DMS53 (cell line): ENCODE measurements at regions not wholly inside any gene's neighbourhood (a gene's known extent, or its start where the extent isn't known, plus 50 kb on each side); places are given as distances from the start of the nearest gene placed in this dataset.

Experiments used
- DNase-seq: peaks from one replicate; lab custom pipeline; 2025; lab: John Stamatoyannopoulos, UW

DNA sequence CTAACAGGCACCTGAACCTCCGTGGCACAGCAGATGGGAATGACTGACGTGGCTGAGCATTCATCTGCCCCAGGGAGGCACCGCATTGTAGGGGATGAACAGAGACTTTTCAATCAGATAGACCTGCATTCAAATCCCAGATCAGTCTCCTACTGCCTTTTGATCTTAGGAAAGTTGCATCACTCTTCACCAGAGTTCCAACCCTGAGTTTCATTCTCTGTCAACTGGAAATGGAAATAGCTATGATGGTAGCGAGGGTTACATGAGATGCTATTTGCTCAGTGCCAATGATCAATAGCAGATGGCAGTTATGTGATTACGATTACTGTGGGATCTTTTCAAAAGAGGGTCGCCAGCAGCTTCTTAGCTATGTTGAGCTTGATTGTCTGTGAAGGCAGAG lies 189.3 kb upstream of the RFC3 start:
- DNase-seq, result no peak

GRCh38 chr13:33629605-33630360 lies 188.2 kb upstream of the RFC3 start:
- DNase-seq, result no peak

GRCh38 chr13:33633701-33634545 lies 184.0 kb upstream of the RFC3 start:
- no peak for DNase-seq

DNA sequence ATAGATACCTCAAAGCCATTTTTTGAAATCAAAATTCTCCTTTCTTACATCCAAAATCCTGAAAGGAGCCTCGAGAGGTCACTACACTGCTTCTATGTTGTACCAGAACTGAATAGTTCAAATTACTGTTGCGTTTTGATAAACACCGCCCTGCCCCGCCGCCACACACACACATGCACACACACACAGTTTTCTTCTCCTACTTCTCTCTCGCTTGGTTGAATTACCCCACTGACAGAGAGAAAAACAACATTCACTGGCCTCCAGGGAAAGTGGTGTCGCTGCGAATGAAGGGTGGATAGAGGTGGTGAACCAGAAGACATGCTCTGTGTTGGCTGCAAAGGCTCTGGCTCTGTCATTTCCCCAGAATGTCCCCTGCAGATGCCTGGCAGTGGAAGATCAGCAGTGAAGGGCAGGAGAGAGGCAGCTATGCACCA lies 183.4 kb upstream of the RFC3 start:
- no peak for DNase-seq

GRCh38 chr13:33636243-33636642 lies 181.7 kb upstream of the RFC3 start:
- no peak for DNase-seq

DNA sequence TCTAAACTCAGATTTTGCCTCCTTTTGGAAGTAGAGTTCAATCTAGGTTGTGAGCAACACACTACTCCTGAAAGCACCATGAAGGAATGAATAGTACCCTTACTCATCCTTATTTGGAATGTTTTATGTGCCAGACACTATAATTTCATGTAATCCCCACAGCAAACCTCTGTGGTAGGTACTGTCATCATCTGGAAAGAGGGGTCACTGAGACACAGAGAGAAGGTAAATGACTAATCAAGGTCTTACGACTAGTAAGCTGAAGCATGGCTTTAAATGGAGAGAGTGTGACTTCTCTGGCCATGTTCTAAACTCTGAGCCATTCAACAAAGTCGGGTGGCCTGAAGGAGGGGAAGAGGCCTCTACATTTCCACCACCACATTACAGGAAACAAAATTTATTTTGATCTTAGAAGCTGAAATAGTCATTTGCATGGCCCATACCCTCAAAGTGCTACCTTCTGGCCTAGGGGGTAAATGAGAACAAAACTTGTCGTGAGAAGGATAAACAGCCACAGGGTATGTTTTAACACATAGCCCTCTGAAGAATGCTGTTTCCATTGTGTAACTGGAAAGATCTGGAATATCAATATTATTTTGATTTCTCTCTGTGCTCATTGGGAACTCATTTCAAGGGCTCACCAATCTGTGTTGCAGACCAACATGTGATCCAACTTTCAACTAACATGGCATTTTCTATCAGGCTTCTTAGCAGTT lies 180.8 kb upstream of the RFC3 start:
- DNase-seq, result no peak

- DNase-seq, result no peak
These were observed 179.8 kb upstream of the RFC3 start for GRCh38 chr13:33637978-33638743.

DNA sequence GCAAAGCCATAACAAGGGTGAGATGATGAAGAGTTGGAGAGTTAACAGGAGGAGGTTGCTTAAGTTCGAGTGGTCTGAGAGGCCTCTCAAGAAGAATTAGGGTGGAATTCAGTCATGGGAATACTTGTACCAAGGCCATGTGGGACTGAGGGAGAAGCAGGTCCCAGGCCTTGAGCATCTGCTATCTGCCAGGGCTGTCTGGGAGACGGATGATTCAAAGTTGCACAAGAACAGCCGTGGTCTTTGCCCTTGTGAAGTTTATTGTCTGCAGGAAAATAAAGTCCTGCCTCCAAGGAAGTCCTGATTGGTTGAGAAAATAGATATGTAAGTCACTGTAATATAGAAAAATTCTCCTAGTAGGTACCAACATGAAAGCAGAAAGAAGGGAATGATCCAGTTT lies 178.8 kb upstream of the RFC3 start:
- DNase-seq, result no peak

- no peak for DNase-seq
These were observed 178.3 kb upstream of the RFC3 start for GRCh38 chr13:33639626-33640080.

- no peak for DNase-seq
These were observed 177.1 kb upstream of the RFC3 start for GRCh38 chr13:33640832-33641231.

GRCh38 chr13:33642374-33643065 lies 175.4 kb upstream of the RFC3 start:
- peak; percentile 94 for DNase-seq

DNA sequence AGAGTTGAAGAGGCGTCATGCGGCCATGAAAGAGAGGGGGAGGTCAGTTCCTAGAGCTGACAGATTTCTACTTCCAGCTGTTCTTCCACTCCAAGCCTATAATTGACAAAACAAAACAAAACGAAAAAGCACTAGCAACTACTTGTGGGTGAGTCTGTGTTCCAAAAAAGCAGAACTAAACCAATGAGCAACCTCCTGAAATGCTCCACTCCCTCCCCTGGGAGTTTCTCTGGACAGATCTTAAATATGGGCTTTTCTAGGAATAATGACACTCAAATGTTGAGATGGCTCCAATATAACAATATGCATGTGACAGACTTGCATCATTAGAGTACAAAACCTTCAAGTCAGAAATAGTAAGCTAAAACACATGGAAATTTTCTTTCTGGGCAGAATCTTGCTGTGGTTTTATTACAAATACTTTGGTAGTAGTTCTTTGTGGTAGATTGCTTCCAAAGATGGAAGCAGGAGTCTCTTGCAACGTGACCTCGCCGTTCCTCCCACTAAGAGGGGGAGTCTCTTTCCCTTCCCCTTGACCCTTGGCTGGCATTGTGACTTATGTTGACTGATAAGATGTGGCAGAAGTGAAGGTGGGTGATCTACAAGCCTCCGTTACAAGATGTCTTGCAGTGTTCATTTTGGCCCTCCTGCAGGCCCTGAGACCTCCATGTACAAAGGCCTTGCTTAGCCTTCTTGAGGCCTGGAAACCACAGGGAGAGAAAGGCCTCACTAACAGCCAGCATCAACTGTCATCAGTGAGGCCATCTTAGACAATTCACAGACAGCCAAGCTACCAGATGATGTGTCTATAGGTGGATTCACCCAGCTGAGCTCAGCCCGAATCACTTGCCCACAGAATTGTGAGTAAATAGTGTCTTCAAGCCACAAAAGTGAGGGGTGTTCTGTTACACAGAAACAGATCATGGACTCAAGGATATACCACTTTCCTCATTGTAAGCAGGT lies 173.1 kb upstream of the RFC3 start:
- no peak for DNase-seq

DNA sequence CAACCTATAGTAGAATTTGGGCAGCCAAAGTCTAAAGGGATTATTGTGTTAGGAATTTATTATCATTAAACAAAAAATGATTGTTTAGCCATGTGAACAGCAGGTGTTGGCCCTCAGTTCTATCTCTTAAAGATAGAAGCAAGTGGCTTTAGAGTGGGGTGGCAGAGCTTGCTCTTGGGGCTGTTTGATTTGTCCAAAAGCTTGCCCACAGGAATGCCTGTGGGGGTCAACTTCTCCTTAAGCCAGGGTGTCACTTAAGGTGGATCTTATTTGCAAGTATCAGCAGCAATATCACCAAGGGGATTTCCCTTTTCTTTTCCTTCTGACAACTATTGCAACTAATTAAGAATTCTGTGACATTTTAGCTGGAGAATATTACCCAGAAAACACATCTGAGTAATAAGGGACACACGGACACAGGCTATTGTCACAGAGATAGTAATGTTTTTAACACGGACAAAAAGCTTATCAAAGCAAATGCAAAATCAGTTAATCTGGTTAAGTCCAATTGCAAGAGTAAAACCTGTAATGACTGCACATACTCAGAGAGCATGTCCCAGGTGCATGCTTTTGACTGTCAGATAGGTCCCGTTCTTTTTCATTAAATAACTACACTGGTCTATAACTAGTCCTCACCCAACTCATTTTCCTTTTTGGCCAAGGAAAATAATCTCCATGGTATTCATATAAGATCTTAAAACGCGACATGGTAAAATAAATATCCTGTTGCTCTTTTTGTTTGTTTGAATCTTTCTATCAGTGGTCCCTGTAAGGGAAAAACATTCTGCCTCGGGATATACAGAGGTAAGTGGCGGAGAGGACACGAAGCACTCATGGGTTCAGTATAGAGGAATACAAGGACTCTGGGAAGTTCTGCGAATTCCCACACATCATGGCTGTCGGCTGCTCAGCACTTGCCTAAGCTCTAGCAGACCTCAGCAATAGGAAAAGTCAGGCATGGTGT lies 172.1 kb upstream of the RFC3 start:
- no peak for DNase-seq

- DNase-seq, result peak; percentile 89
These were observed 168.6 kb upstream of the RFC3 start for GRCh38 chr13:33649212-33649878.

- DNase-seq, result no peak
These were observed 166.2 kb upstream of the RFC3 start for GRCh38 chr13:33651766-33652165.

GRCh38 chr13:33657274-33657673 lies 160.7 kb upstream of the RFC3 start:
- DNase-seq, result no peak

DNA sequence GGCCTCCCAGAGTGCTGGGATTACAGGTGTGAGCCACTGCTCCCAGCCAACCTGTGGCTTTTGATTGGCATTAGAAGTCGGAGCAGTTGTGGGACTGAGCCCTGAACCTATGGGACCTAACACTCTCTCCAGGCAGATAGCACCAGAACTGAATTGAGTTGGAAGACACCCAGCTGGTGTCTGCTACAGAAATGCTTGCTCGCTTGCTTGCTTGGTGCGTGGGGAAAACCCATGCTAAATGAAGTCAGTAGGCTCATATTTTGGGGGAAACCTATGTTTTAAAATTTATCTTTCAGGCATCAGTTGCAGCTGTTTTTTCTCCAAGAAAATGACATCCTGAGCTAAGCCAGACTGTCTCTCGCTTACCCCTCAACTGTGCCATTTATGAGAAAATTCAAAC lies 158.5 kb upstream of the RFC3 start:
- DNase-seq, result no peak

DNA sequence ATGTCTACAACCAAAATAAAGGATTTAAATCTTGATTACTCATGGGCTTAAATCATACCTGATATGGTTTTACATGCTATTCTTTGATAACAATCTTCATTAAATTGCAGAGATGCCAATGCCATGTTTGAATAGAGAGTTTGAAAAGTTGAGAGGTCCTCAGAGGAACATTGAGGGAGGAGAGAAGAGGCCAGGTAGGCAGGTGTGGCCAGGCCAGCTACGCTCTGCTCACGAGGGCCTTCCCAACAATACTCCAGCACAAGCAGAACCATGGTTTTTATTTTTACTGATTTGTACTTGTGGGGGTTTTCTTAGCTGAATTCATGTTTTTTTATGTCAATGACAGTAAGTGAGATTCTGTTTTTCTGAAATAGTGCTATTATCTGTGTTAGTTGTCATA lies 158.1 kb upstream of the RFC3 start:
- DNase-seq, result no peak
